H1 (cell line): ENCODE measurements at regions not wholly inside any gene's neighbourhood (a gene's known extent, or its start where the extent isn't known, plus 50 kb on each side); places are given as distances from the start of the nearest gene placed in this dataset.

Experiments
- CTCF ChIA-PET: fragments of 300-600 bp; sonication (Branson Sonifier 250); formaldehyde crosslinking; loops from one replicate; lab custom pipeline; 2021; ENCODE audit not compliant: partially characterized antibody; lab: Charles Lee
- POLR2A ChIA-PET: fragments of 300-600 bp; sonication (Branson Sonifier 250); formaldehyde crosslinking; loops from one replicate; lab custom pipeline; 2021; ENCODE audit warnings: inconsistent platforms; ENCODE audit not compliant: partially characterized antibody; lab: Charles Lee
- DNase-seq, 2 experiments: peaks; one replicate each; pipeline versions ENCODE4 v3.0.0 to v3.0.0-alpha.2; 2010 to 2022; ENCODE audit warnings: low spot score in 2 of 2, low read depth in 1 of 2, mixed read lengths in 1 of 2
- FAIRE-seq: peaks from 2 replicates; lab custom pipeline; 2011; peaks lifted over from hg19 to GRCh38; lab: Jason Lieb, UNC
- H2AFZ ChIP-seq: 2 replicates; pipeline ENCODE4 v1.8.1; 2012; ENCODE audit warnings: low read length, inconsistent platforms
- H2AK5ac ChIP-seq: 2 replicates; pipeline ENCODE4 v1.6.1; 2013; ENCODE audit warnings: low read depth, low read length
- H2BK120ac ChIP-seq: replicated peaks from 2 replicates; pipeline ENCODE3; 2013; ENCODE audit warnings: low read depth, low read length, inconsistent platforms
- H2BK12ac ChIP-seq: 2 replicates; pipeline ENCODE4 v1.6.1; 2013; ENCODE audit warnings: low read depth, low read length
- H2BK15ac ChIP-seq: 2 replicates; pipeline ENCODE4 v1.6.1; 2013; ENCODE audit warnings: low read length
- H2BK20ac ChIP-seq: 2 replicates; pipeline ENCODE4 v1.6.1; 2013; ENCODE audit warnings: low read length
- H2BK5ac ChIP-seq: 2 replicates; pipeline ENCODE4 v1.6.1; 2013; ENCODE audit warnings: low read depth, low read length
- H3K14ac ChIP-seq: 2 replicates; pipeline ENCODE4 v1.6.1; 2013; ENCODE audit warnings: inconsistent platforms; ENCODE audit not compliant: insufficient read length
- H3K18ac ChIP-seq: 2 replicates; pipeline ENCODE4 v1.6.1; 2013; ENCODE audit warnings: low read length; ENCODE audit errors: extremely low read depth
- H3K23ac ChIP-seq: 2 replicates; pipeline ENCODE4 v1.6.1; 2013; ENCODE audit warnings: inconsistent platforms; ENCODE audit not compliant: insufficient read length
- H3K23me2 ChIP-seq: 2 replicates; pipeline ENCODE4 v1.6.1; 2013; ENCODE audit warnings: low read depth, low read length
- H3K27ac ChIP-seq: 2 replicates; pipeline ENCODE4 v1.6.1; 2011; ENCODE audit warnings: low read depth, low read length, inconsistent platforms
- H3K27me3 ChIP-seq, 4 experiments: replicated peaks in 1 of 4; 1 replicate in 1 of 4; 2 replicates in 3 of 4; pipeline versions ENCODE4 v1.6.1 to v1.8.1; 2011 to 2013; ENCODE audit warnings: low read length in 3 of 4, mild to moderate bottlenecking in 3 of 4, inconsistent platforms in 2 of 4, mixed read lengths in 2 of 4, moderate library complexity in 1 of 4; ENCODE audit not compliant: control insufficient read depth in 3 of 4, insufficient read depth in 3 of 4; ENCODE audit errors: extremely low read depth in 1 of 4
- H3K36me3 ChIP-seq, 4 experiments: 2 replicates each; pipeline versions ENCODE4 v1.6.1 to v1.8.1; 2011 to 2013; ENCODE audit warnings: mild to moderate bottlenecking in 4 of 4, low read length in 3 of 4, moderate library complexity in 2 of 4, control low read depth in 1 of 4, inconsistent platforms in 1 of 4; ENCODE audit not compliant: insufficient read depth in 4 of 4, control insufficient read depth in 2 of 4
- H3K4ac ChIP-seq: replicated peaks from 2 replicates; pipeline ENCODE3; 2013; ENCODE audit warnings: low read length, low read depth, mixed read lengths, inconsistent platforms; ENCODE audit not compliant: insufficient read length
- H3K4me1 ChIP-seq, 4 experiments: replicated peaks in 1 of 4; 1 replicate in 1 of 4; 2 replicates in 3 of 4; pipeline versions ENCODE4 v1.6.1 to v1.8.1; 2011 to 2013; ENCODE audit warnings: low read length in 3 of 4, inconsistent platforms in 2 of 4, mixed read lengths in 1 of 4; ENCODE audit not compliant: insufficient read depth in 4 of 4, control insufficient read depth in 3 of 4
- H3K4me2 ChIP-seq, 2 experiments: 2 replicates each; pipeline versions ENCODE4 v1.6.1 to v1.8.1; 2011 to 2013; ENCODE audit warnings: low read depth in 2 of 2, low read length in 2 of 2, control low read depth in 1 of 2, inconsistent platforms in 1 of 2, mild to moderate bottlenecking in 1 of 2; ENCODE audit not compliant: insufficient read depth in 1 of 2
- H3K4me3 ChIP-seq, 4 experiments: fragments of 200-600, 300-600 bp in 1 of 4; sonication (generic), shearing (Covaris generic), sonication (Bioruptor Twin) in 1 of 4; 2 replicates each; pipeline versions ENCODE4 v1.5.1 to v1.8.1; 2011 to 2016; ENCODE audit warnings: low read length in 4 of 4, low read depth in 3 of 4, control low read depth in 2 of 4, inconsistent platforms in 2 of 4, mild to moderate bottlenecking in 2 of 4, mixed read lengths in 1 of 4, moderate library complexity in 1 of 4; ENCODE audit not compliant: insufficient read depth in 2 of 4; ENCODE audit errors: extremely low read depth in 1 of 4
- H3K56ac ChIP-seq: replicated peaks from 2 replicates; pipeline ENCODE3; 2013; ENCODE audit warnings: low read depth, mild to moderate bottlenecking, mixed read lengths, low read length, inconsistent platforms; ENCODE audit not compliant: insufficient read length
- H3K79me1 ChIP-seq: 2 replicates; pipeline ENCODE4 v1.6.1; 2013; ENCODE audit warnings: low read depth, low read length, control low read depth
- H3K79me2 ChIP-seq, 2 experiments: 2 replicates each; pipeline versions ENCODE4 v1.6.1 to v1.8.1; 2012 to 2013; ENCODE audit warnings: low read length in 2 of 2, mild to moderate bottlenecking in 2 of 2, inconsistent platforms in 1 of 2; ENCODE audit not compliant: insufficient read depth in 2 of 2, control insufficient read depth in 1 of 2
- H3K9ac ChIP-seq, 4 experiments: replicated peaks in 1 of 4; 1 replicate in 1 of 4; 2 replicates in 3 of 4; pipeline versions ENCODE4 v1.6.1 to v1.8.1; 2011 to 2013; ENCODE audit warnings: low read depth in 3 of 4, low read length in 3 of 4, control low read depth in 2 of 4, mild to moderate bottlenecking in 2 of 4, moderate library complexity in 2 of 4, inconsistent platforms in 1 of 4; ENCODE audit errors: extremely low read depth in 1 of 4
- H3K9me3 ChIP-seq, 2 experiments: 2 replicates each; pipeline versions ENCODE4 v1.6.1 to v1.8.1; 2012 to 2013; ENCODE audit warnings: mild to moderate bottlenecking in 2 of 2, moderate library complexity in 2 of 2, control low read depth in 1 of 2, inconsistent platforms in 1 of 2, low read depth in 1 of 2, low read length in 1 of 2, mixed read lengths in 1 of 2; ENCODE audit not compliant: insufficient read depth in 2 of 2
- H4K20me1 ChIP-seq, 2 experiments: replicated peaks in 1 of 2; 2 replicates each; pipeline versions ENCODE3 to v1.8.1; 2011 to 2013; ENCODE audit warnings: inconsistent platforms in 2 of 2, low read length in 2 of 2, mild to moderate bottlenecking in 1 of 2; ENCODE audit not compliant: insufficient read depth in 2 of 2, control insufficient read depth in 1 of 2
- H4K5ac ChIP-seq: 2 replicates; pipeline ENCODE4 v1.6.1; 2013; ENCODE audit warnings: low read length, low read depth, mixed read lengths, inconsistent platforms; ENCODE audit not compliant: insufficient read length
- H4K8ac ChIP-seq: 2 replicates; pipeline ENCODE4 v1.8.0; 2013; ENCODE audit warnings: mild to moderate bottlenecking, moderate library complexity, low read length, inconsistent platforms; ENCODE audit not compliant: insufficient read depth; ENCODE audit errors: extremely low read depth
- H4K91ac ChIP-seq: replicated peaks from 2 replicates; pipeline ENCODE3; 2013; ENCODE audit warnings: low read length, mixed read lengths, inconsistent platforms; ENCODE audit not compliant: insufficient read length
- BRCA1 ChIP-seq: IDR thresholded peaks from 2 replicates; pipeline ENCODE4 v1.6.1; 2012; ENCODE audit warnings: low read depth, low read length, improper control_type of control experiment
- FOSL1 ChIP-seq: IDR thresholded peaks from 2 replicates; pipeline ENCODE4 v1.6.1; 2011; ENCODE audit warnings: mild to moderate bottlenecking, low read depth, low read length, moderate library complexity; ENCODE audit not compliant: insufficient read depth
- WGBS, 2 experiments: shearing (Covaris generic) in 1 of 2; methylation state at CpG; one replicate each; pipeline versions ENCODE4 v1.1.6 to v1.1.7; 2013 to 2015; ENCODE audit warnings: low lambda C conversion rate in 2 of 2, mixed read lengths in 2 of 2, inconsistent platforms in 1 of 2, low coverage in 1 of 2, missing lambda C conversion rate in 1 of 2; ENCODE audit not compliant: insufficient replicate concordance in 2 of 2, insufficient coverage in 1 of 2, insufficient read length in 1 of 2; ENCODE audit errors: extremely low coverage in 1 of 2, missing lambda C conversion rate in 1 of 2; 5-methylcytosine and 5-hydroxymethylcytosine counted together

GRCh38 chr2:140157816-140158215, 1377.6 kb upstream of the NXPH2 start:
- Histone ChIP-seq H2BK12ac (no peak overlapping the region), H3K4me3 (no peak overlapping the region), H3K14ac (no peak overlapping the region), H2BK20ac (no peak overlapping the region), H3K56ac (no peak overlapping the region), H4K5ac (no peak overlapping the region), H3K79me2 (no peaks in the 10 kb centered on the region), H4K20me1 (no peaks in the 10 kb centered on the region), H3K4ac (no peak overlapping the region), H3K18ac (no peak overlapping the region), H3K9me3 (0 out of 4 replicates have a peak, but pooled peaks cover 0 to 4% of the 10 kb centered on the region in 2 experiments), H3K9ac (no peak overlapping the region), H3K23me2 (no peaks in the 10 kb centered on the region), H2BK5ac (no peak overlapping the region), H4K8ac (no peak overlapping the region), H2BK15ac (no peak overlapping the region), H3K36me3 (no peaks in the 10 kb centered on the region), H3K4me2 (no peak overlapping the region), H2AK5ac (no peak overlapping the region), H4K91ac (no peak overlapping the region), H3K23ac (no peak overlapping the region), H2AFZ (no peak overlapping the region), H3K27me3 (no peaks in the 10 kb centered on the region), H3K4me1 (no peaks in the 10 kb centered on the region), H2BK120ac (no peak overlapping the region), H3K27ac (no peak overlapping the region), H3K79me1 (no peaks in the 10 kb centered on the region)
- 71% methylated on average over 5 of the region's 5 CpGs; no CpG with 5 or more reads in 1 of the 2 experiments for WGBS, 2 experiments
- CTCF ChIA-PET = no interaction called here
- POLR2A ChIA-PET = no interaction called here
- TF ChIP-seq BRCA1 (no peak), FOSL1 (no peak)
- FAIRE-seq (no peak), DNase-seq (no peak)
